ENCODE measurements at regions not wholly inside any gene's neighbourhood (a gene's known extent, or its start where the extent isn't known, plus 50 kb on each side); places are given as distances from the start of the nearest gene placed in this dataset.

GRCh38 chr10:113982769-113983168 is 60.9 kb upstream of the ADRB1 start:
- DNase-seq, result no peak
- 51 to 53% methylated on average over 4 of the region's 4 CpGs for WGBS, 2 donors
- intact Hi-C loops (cut with DNase I), result loop anchor here in 2 of 10 donors (5.0 kb wide), 1 partner anchor 60 kb away; the partner anchor contains the start of gene ADRB1 (in 2 of the 2)
- H3K9me3 ChIP-seq, result no peaks in the 10 kb centered on the region
- peak overlapping the region in 6 of 10 donors; percentile 1 to 61 (median 40) for H3K27ac ChIP-seq
- peak in 7 of 8 donors; percentile 38 to 72 (median 57) for ATAC-seq
- H3K27me3 ChIP-seq, result no peaks in the 10 kb centered on the region
- peaks cover 0 to 26% (median 17%) of the 10 kb centered on the region in 9 donors for H3K4me1 ChIP-seq
- H3K36me3 ChIP-seq, result no peaks in the 10 kb centered on the region
- no peak for TF ChIP-seq CTCF (IDR thresholded peaks at IDR 0.05)
- no peak overlapping the region for H3K4me3 ChIP-seq

- no peaks in the 10 kb centered on the region for H3K9me3 ChIP-seq
- H3K36me3 ChIP-seq, result no peaks in the 10 kb centered on the region
- ATAC-seq (no peak), DNase-seq (no peak)
- no peak for TF ChIP-seq CTCF (IDR thresholded peaks at IDR 0.05)
- intact Hi-C loops (cut with DNase I), result loop anchor here in 2 of 10 donors (5.0 kb wide), 1 partner anchor 59 kb away; the partner anchor contains the start of gene ADRB1 (in 2 of the 2)
- peaks cover 0 to 24% (median 14%) of the 10 kb centered on the region in 9 donors for H3K4me1 ChIP-seq
- 91 to 92% methylated on average over 3 of the region's 3 CpGs for WGBS, 2 donors
- H3K4me3 ChIP-seq, result no peak overlapping the region
- H3K27ac ChIP-seq, result no peak overlapping the region
- H3K27me3 ChIP-seq, result no peaks in the 10 kb centered on the region
Observed at GRCh38 chr10:113983552-113983951, 60.1 kb upstream of the ADRB1 start.

- intact Hi-C loops (cut with DNase I), result no loop called here
- H3K36me3 ChIP-seq, result no peaks in the 10 kb centered on the region
- TF ChIP-seq CTCF (IDR thresholded peaks at IDR 0.05), result no peak
- H3K4me3 ChIP-seq, result no peak overlapping the region
- ATAC-seq, result no peak
- no peak overlapping the region for H3K27ac ChIP-seq
- 87 to 88% methylated on average over 5 of the region's 5 CpGs for WGBS, 2 donors
- peaks cover 0 to 21% (median 6%) of the 10 kb centered on the region in 9 donors for H3K4me1 ChIP-seq
- H3K27me3 ChIP-seq, result no peaks in the 10 kb centered on the region
- no peaks in the 10 kb centered on the region for H3K9me3 ChIP-seq
- DNase-seq, result no peak
Observed at GRCh38 chr10:113985297-113985844, 58.3 kb upstream of the ADRB1 start.

GRCh38 chr10:113986316-113986715 is 57.4 kb upstream of the ADRB1 start:
- 88 to 98% methylated on average over 6 of the region's 6 CpGs for WGBS, 2 donors
- no peak for DNase-seq
- no peaks in the 10 kb centered on the region for H3K36me3 ChIP-seq
- no peaks in the 10 kb centered on the region for H3K27me3 ChIP-seq
- no peak overlapping the region for H3K27ac ChIP-seq
- H3K9me3 ChIP-seq, result no peaks in the 10 kb centered on the region
- no peak for ATAC-seq
- H3K4me3 ChIP-seq, result no peak overlapping the region
- TF ChIP-seq CTCF (IDR thresholded peaks at IDR 0.05), result no peak
- intact Hi-C loops (cut with DNase I), result no loop called here
- H3K4me1 ChIP-seq, result peaks cover 0 to 21% (median 6%) of the 10 kb centered on the region in 9 donors
